ENCODE measurements at regions not wholly inside any gene's neighbourhood (a gene's known extent, or its start where the extent isn't known, plus 50 kb on each side); places are given as distances from the start of the nearest gene placed in this dataset.
"Not testable (repeated sequence)": the region's sequence is repeated elsewhere in the genome, so short reads cannot be mapped to it uniquely, and the experiment has no call there.

GRCh38 chr16:59655031-59655430, 920.9 kb upstream of the GOT2 start:
- Histone ChIP-seq H3K27ac (ENCODE audit: low read length) (no peak overlapping the region), H3K4me3 (ENCODE audit: low read length in 2 of 2) (no peak overlapping the region), H3K36me3 (ENCODE audit: control insufficient read depth in 2 of 2, insufficient read depth in 2 of 2, low read length in 2 of 2) (no peaks in the 10 kb centered on the region), H3K4me1 (ENCODE audit: control insufficient read depth, insufficient read depth, low read length) (no peaks in the 10 kb centered on the region), H3K27me3 (ENCODE audit: control insufficient read depth in 1 of 2, insufficient read depth in 2 of 2, low read length in 2 of 2) (no peaks in the 10 kb centered on the region), H3K9ac (ENCODE audit: low read length in 2 of 2) (no peak overlapping the region), H3K9me3 (ENCODE audit: control insufficient read depth in 2 of 2, low read length in 2 of 2) (no peaks in the 10 kb centered on the region)

- H3K4me3 ChIP-seq (ENCODE audit: low read length in 2 of 2): no peak overlapping the region
- H3K9ac ChIP-seq (ENCODE audit: low read length in 2 of 2): no peak overlapping the region
- no peaks in the 10 kb centered on the region for H3K36me3 ChIP-seq (ENCODE audit: control insufficient read depth in 2 of 2, insufficient read depth in 2 of 2, low read length in 2 of 2)
- no peak overlapping the region for H3K27ac ChIP-seq (ENCODE audit: low read length)
- H3K9me3 ChIP-seq (ENCODE audit: control insufficient read depth in 2 of 2, low read length in 2 of 2): no peaks in the 10 kb centered on the region
- no peaks in the 10 kb centered on the region for H3K27me3 ChIP-seq (ENCODE audit: control insufficient read depth in 1 of 2, insufficient read depth in 2 of 2, low read length in 2 of 2)
- H3K4me1 ChIP-seq (ENCODE audit: control insufficient read depth, insufficient read depth, low read length): no peaks in the 10 kb centered on the region
Observed at GRCh38 chr16:59654455-59654854, 920.3 kb upstream of the GOT2 start.

- H3K4me1 ChIP-seq (ENCODE audit: control insufficient read depth, insufficient read depth, low read length): no peaks in the 10 kb centered on the region
Observed at GRCh38 chr16:59651662-59652061, 917.5 kb upstream of the GOT2 start.

GRCh38 chr16:59645194-59645593, 911.1 kb upstream of the GOT2 start:
- Histone ChIP-seq H3K4me3 (ENCODE audit: low read length in 2 of 2) (no peak overlapping the region), H3K9me3 (ENCODE audit: control insufficient read depth in 2 of 2, low read length in 2 of 2) (no peaks in the 10 kb centered on the region), H3K9ac (ENCODE audit: low read length in 2 of 2) (no peak overlapping the region), H3K36me3 (ENCODE audit: control insufficient read depth in 2 of 2, insufficient read depth in 2 of 2, low read length in 2 of 2) (no peaks in the 10 kb centered on the region), H3K27ac (ENCODE audit: low read length) (no peak overlapping the region), H3K27me3 (ENCODE audit: control insufficient read depth in 1 of 2, insufficient read depth in 2 of 2, low read length in 2 of 2) (no peaks in the 10 kb centered on the region), H3K4me1 (ENCODE audit: control insufficient read depth, insufficient read depth, low read length) (no peaks in the 10 kb centered on the region)

More at GRCh38 chr16:59651662-59652061, 917.5 kb upstream of the GOT2 start:
- no peaks in the 10 kb centered on the region for H3K27me3 ChIP-seq (ENCODE audit: control insufficient read depth in 1 of 2, insufficient read depth in 2 of 2, low read length in 2 of 2)
- no peak overlapping the region for H3K4me3 ChIP-seq (ENCODE audit: low read length in 2 of 2)
- no peak overlapping the region for H3K27ac ChIP-seq (ENCODE audit: low read length)
- no peaks in the 10 kb centered on the region for H3K36me3 ChIP-seq (ENCODE audit: control insufficient read depth in 2 of 2, insufficient read depth in 2 of 2, low read length in 2 of 2)
- H3K9me3 ChIP-seq (ENCODE audit: control insufficient read depth in 2 of 2, low read length in 2 of 2): no peaks in the 10 kb centered on the region
- H3K9ac ChIP-seq (ENCODE audit: low read length in 2 of 2): no peak overlapping the region

GRCh38 chr16:59635674-59636073, 901.6 kb upstream of the GOT2 start:
- Histone ChIP-seq H3K4me3 (ENCODE audit: low read length in 2 of 2) (no peak overlapping the region), H3K9ac (ENCODE audit: low read length in 2 of 2) (no peak overlapping the region), H3K27ac (ENCODE audit: low read length) (no peak overlapping the region), H3K9me3 (ENCODE audit: control insufficient read depth in 2 of 2, low read length in 2 of 2) (no peaks in the 10 kb centered on the region), H3K36me3 (ENCODE audit: control insufficient read depth in 2 of 2, insufficient read depth in 2 of 2, low read length in 2 of 2) (no peaks in the 10 kb centered on the region), H3K27me3 (ENCODE audit: control insufficient read depth in 1 of 2, insufficient read depth in 2 of 2, low read length in 2 of 2) (no peaks in the 10 kb centered on the region), H3K4me1 (ENCODE audit: control insufficient read depth, insufficient read depth, low read length) (no peaks in the 10 kb centered on the region)

GRCh38 chr16:59634951-59635350, 900.8 kb upstream of the GOT2 start:
- Histone ChIP-seq H3K4me1 (ENCODE audit: control insufficient read depth, insufficient read depth, low read length) (no peaks in the 10 kb centered on the region), H3K27me3 (ENCODE audit: control insufficient read depth in 1 of 2, insufficient read depth in 2 of 2, low read length in 2 of 2) (no peaks in the 10 kb centered on the region), H3K36me3 (ENCODE audit: control insufficient read depth in 2 of 2, insufficient read depth in 2 of 2, low read length in 2 of 2) (no peaks in the 10 kb centered on the region), H3K9ac (ENCODE audit: low read length in 2 of 2) (no peak overlapping the region), H3K4me3 (ENCODE audit: low read length in 2 of 2) (no peak overlapping the region), H3K27ac (ENCODE audit: low read length) (no peak overlapping the region), H3K9me3 (ENCODE audit: control insufficient read depth in 2 of 2, low read length in 2 of 2) (no peaks in the 10 kb centered on the region)

- Histone ChIP-seq H3K4me1 (ENCODE audit: control insufficient read depth, insufficient read depth, low read length) (no peaks in the 10 kb centered on the region), H3K9ac (ENCODE audit: low read length in 2 of 2) (no peak overlapping the region), H3K4me3 (ENCODE audit: low read length in 2 of 2) (no peak overlapping the region), H3K36me3 (ENCODE audit: control insufficient read depth in 2 of 2, insufficient read depth in 2 of 2, low read length in 2 of 2) (no peaks in the 10 kb centered on the region), H3K9me3 (ENCODE audit: control insufficient read depth in 2 of 2, low read length in 2 of 2) (no peaks in the 10 kb centered on the region), H3K27ac (ENCODE audit: low read length) (no peak overlapping the region), H3K27me3 (ENCODE audit: control insufficient read depth in 1 of 2, insufficient read depth in 2 of 2, low read length in 2 of 2) (no peaks in the 10 kb centered on the region)
Observed at GRCh38 chr16:59634004-59634579, 900.0 kb upstream of the GOT2 start.

GRCh38 chr16:59632276-59632855, 898.2 kb upstream of the GOT2 start:
- Histone ChIP-seq H3K4me1 (ENCODE audit: control insufficient read depth, insufficient read depth, low read length) (no peaks in the 10 kb centered on the region), H3K9me3 (ENCODE audit: control insufficient read depth in 2 of 2, low read length in 2 of 2) (no peaks in the 10 kb centered on the region), H3K27me3 (ENCODE audit: control insufficient read depth in 1 of 2, insufficient read depth in 2 of 2, low read length in 2 of 2) (no peaks in the 10 kb centered on the region), H3K9ac (ENCODE audit: low read length in 2 of 2) (no peak overlapping the region), H3K27ac (ENCODE audit: low read length) (no peak overlapping the region), H3K4me3 (ENCODE audit: low read length in 2 of 2) (no peak overlapping the region), H3K36me3 (ENCODE audit: control insufficient read depth in 2 of 2, insufficient read depth in 2 of 2, low read length in 2 of 2) (no peaks in the 10 kb centered on the region)

GRCh38 chr16:59624381-59624780, 890.3 kb upstream of the GOT2 start:
- H3K4me1 ChIP-seq (ENCODE audit: control insufficient read depth, insufficient read depth, low read length); H3K9ac ChIP-seq (ENCODE audit: low read length in 2 of 2); H3K36me3 ChIP-seq (ENCODE audit: control insufficient read depth in 2 of 2, insufficient read depth in 2 of 2, low read length in 2 of 2); H3K9me3 ChIP-seq (ENCODE audit: control insufficient read depth in 2 of 2, low read length in 2 of 2); H3K27ac ChIP-seq (ENCODE audit: low read length); H3K4me3 ChIP-seq (ENCODE audit: low read length in 2 of 2); H3K27me3 ChIP-seq (ENCODE audit: control insufficient read depth in 1 of 2, insufficient read depth in 2 of 2, low read length in 2 of 2): not testable (repeated sequence)

GRCh38 chr16:59614466-59615240, 880.5 kb upstream of the GOT2 start:
- Histone ChIP-seq H3K9me3 (ENCODE audit: control insufficient read depth in 2 of 2, low read length in 2 of 2) (no peaks in the 10 kb centered on the region), H3K27ac (ENCODE audit: low read length) (no peak overlapping the region), H3K4me3 (ENCODE audit: low read length in 2 of 2) (no peak overlapping the region), H3K36me3 (ENCODE audit: control insufficient read depth in 2 of 2, insufficient read depth in 2 of 2, low read length in 2 of 2) (no peaks in the 10 kb centered on the region), H3K27me3 (ENCODE audit: control insufficient read depth in 1 of 2, insufficient read depth in 2 of 2, low read length in 2 of 2) (no peaks in the 10 kb centered on the region), H3K4me1 (ENCODE audit: control insufficient read depth, insufficient read depth, low read length) (no peaks in the 10 kb centered on the region), H3K9ac (ENCODE audit: low read length in 2 of 2) (no peak overlapping the region)
